HG03280 (cell line): ENCODE measurements at regions not wholly inside any gene's neighbourhood (a gene's known extent, or its start where the extent isn't known, plus 50 kb on each side); places are given as distances from the start of the nearest gene placed in this dataset.

Source experiments
- ATAC-seq: cut with Tn5 transposase; IDR thresholded peaks from one replicate; pipeline ENCODE4 v1.9.1; 2021; ENCODE audit warnings: mild to moderate bottlenecking, moderate library complexity; ENCODE audit not compliant: unreplicated experiment

DNA sequence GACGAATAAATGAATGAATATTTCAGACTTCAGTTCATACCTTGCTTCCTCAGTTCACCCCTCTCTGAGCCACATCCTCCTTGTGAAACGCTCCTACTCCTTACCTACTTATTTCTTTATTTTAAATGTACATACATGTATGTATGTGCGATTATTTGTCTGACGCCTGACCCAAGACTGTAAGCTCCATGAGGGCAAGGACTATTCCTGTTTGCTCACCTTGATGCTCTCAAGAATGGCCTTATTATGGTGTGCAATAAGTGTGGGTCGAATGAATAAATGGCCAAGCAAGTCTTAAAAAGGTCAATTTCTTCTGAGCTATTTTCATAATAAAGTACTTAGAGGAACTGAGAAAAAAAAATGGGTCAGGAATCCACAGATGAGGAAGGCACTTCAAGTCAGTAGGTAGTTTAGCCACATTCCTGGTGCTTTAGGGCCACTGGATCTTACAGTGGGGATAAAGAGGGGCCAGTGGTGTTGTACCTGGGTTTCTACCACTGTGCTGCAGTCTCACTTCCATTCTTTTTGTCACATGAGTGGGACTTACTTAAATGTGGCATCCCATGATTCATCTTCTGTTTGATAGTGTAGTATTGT, 74.7 kb downstream of the SDC1 start:
- ATAC-seq: no peak

GRCh38 chr2:20149703-20150030, 75.3 kb downstream of the SDC1 start:
- ATAC-seq: no peak

DNA sequence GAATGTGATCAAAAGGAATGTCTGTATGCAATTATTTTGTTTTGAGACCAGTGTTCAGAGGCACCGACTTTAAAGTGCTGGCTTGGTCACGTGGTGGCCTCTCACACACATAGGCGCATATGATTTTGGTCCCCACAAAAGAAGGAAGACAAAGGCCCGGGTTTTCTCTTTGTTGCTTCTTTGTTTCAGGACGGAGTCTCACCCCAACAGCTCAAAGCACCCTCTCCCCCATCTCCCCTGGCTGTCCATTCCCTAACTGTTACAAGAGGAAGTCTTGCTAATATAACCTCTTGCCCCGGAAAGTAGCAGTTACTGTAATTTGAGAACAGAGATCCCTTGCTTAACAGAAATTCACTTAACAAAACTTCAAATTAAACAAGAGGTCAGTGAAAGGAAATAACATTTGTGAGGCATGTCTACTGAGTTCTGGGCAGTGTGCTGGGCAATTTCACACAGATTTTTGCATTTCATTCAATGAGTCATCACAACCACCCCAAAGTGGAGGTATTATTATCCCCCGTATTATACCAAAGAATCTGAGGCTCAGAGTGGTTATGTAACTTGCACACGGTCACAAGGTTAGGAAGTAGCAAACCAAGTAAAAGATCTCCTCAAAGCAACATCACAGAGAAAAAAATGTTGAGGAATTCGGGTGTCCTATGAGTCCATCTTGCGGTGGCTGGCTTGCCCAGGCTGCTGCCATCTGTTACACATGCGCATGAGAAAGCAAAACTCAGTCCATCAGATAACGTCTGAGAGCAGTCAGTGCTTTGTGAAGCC, 75.8 kb downstream of the SDC1 start:
- ATAC-seq: no peak

GRCh38 chr2:20148426-20148922, 76.5 kb downstream of the SDC1 start:
- no peak for ATAC-seq

DNA sequence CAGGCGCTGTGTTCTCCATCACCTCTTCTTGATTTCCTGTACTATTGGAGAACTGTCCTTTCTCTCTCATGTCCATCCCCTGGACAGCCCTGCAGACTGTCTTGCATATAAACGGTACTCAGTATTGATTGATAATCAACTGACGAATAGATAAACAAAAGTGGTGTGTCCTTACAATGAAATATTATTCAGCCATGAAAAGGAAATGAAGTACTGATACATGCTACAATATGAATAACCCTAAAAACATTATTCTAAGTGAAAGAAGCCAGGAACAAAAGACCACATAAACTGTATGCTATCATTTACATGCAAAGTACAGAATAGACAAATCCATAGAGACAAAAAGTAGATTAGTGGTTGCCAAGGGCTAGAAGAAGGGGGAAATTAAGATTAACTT, 77.6 kb downstream of the SDC1 start:
- no peak for ATAC-seq

- ATAC-seq: no peak
These were observed 78.5 kb downstream of the SDC1 start for GRCh38 chr2:20146401-20146800.

DNA sequence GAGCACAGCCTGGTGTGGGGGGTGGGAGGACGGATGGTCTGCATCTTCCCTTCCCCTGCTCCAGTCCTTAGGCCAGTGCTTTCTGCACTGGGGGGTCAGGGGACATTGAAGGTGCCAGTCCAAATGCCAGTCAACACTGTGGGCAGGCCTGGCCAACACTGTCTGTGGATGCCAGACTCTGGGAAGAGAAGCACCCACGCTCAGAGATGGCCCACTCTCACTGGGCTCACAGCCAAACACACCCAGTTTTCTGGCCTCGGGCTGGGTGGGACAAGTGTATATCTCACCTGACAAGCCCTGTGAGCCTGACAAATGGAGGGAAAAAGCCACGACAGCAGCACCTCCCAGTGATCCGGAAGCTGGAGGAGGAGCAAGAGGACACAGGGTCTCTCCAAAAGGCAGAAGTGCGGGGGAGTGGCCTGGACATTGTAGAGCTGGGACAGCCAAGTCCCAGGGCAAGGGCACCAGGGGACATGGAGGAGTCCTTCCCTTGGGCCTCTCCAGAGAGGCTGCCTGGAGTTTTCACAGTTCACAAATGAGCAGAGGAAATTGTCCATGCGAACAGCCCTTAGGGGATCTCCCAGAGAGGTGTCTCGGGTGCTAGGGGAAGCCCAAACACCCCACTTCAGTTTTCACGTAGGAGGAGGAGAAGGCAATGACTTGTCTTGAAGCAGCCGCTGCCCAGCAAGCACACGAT, 79.3 kb downstream of the SDC1 start:
- peak; percentile 58 for ATAC-seq

- ATAC-seq: no peak
These were observed 80.1 kb downstream of the SDC1 start for GRCh38 chr2:20144861-20145260.

DNA sequence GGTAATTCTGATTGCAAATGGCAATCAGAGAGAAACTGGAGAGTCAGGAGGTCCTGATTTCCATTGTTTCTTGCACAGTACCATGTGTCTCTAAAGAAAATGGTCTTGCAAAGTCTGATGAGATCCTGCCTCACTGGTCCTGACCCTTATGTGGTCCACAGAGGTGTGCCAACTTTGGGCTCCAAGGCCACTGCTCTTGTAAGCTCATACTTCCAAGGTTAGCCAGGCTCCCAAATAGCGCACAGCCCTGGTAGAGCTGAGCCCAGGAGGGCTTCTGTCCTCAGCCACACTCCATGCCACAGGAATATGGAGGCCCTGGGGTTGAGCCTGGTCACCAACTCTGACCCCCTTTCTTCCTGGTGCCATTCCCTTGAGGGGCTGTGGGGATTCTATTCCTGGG, 80.7 kb downstream of the SDC1 start:
- no peak for ATAC-seq

DNA sequence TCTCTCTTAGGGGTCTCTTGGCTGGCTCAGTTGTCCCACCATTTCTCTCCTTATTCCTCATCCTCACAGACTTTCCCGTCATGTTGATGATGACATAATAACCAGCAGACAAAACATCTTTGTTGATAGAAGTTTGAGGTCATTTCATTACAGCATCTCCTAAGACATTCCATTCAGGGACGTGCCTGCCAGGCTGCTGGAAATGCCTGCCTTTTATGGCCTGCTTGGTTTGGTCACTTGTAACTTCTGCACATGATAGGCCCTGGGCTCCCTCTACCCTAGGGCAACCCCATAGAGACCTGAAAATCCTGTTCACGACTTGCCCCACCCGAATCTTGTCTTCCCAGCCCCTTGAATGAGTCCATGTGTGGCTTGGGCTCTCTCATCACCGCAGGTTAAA, 81.7 kb downstream of the SDC1 start:
- ATAC-seq: no peak

DNA sequence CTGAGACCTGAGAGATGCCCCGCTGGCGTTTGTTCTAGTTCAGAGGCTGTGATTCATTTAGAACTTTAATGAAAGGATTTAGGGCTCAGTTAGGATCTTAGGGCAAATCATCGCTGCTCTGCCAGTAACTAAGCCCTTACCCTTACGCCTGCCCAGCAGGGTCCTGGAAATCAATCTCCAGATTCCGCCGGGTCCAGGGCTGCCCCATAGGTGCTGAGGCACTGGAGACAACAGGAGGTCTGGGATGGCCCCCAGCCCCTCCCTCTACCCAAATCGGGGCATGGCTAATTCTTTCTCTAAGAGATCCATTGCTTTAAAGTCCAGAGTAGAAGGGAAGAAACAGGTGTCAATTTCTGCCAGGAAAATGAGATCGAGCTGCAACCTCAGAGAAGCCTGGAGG, 83.1 kb downstream of the SDC1 start:
- no peak for ATAC-seq

DNA sequence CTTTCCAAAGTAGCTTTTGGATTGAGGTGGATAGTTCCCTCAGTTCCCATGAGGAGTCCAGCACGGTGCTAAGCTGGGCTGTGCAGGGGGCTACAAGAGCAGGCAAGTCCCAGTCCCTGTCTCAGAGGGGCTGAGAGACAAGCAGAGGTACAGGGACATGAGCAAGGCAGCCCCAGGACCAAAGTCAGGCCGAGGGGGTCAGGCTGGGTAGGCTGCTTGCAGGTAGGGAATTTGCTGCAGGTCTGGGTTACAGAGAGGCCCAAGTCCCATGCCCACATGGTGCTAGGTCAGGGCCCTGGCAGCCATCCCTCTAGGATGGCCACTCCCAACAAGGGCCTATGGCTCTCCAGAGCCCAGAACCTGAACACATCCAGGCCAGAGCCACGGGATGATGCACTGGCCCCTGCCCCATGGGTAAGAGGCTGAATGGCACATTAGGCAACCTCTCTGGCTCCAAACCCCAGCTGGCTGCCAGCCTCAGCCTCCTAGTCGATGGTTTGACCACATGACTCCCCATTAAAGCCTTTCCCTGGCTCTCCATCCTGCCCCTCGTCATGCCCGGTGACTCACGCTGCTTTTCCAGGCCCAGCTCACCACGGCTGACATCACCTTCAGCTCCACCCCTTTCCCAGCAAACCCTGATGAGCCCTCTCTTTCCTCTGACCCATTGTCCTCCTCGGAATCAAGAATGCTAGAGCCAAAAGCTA, 83.7 kb downstream of the SDC1 start:
- ATAC-seq: no peak

- ATAC-seq: no peak
These were observed 84.4 kb downstream of the SDC1 start for GRCh38 chr2:20140321-20141055.

DNA sequence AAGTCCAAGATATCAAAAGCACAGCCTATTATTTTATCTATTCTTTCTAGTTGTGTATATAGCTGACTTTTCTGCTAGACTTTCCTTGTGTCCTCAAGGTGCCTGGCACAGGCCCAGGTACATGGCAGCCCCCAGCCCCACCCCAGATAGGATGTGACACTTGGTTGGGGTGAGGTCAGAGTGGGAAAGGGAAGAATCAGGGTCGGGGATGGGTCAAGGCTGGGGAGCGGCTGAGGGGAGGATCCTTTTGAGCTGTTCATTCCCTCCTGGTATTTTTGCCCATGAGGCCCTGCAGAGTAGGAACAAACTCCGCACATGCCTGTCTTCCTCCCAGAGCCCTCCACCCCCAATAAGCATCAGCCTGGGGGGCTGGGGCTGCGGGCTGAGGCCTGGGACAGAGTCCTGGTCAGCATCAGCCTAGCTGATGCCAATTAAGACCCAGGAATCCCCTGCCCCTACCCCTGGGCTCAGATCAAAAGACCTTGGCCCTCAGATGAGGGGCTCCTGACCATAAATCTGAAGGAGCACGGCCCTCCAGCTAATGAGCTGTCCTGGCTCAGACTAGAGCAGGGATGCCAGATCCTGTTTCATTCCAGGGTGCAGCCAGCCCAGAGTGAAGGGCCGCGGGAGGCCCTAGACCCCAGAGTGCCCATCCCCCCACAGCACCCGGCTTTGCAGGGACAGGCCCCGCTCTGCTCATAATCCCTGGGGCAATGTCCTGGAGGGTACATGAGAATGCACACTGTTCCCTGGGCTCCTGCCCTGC, 85.3 kb downstream of the SDC1 start:
- no peak for ATAC-seq

GRCh38 chr2:20138696-20139095, 86.2 kb downstream of the SDC1 start:
- no peak for ATAC-seq

- ATAC-seq: no peak
These were observed 86.5 kb upstream of the LAPTM4A start for GRCh38 chr2:20137884-20138283.

DNA sequence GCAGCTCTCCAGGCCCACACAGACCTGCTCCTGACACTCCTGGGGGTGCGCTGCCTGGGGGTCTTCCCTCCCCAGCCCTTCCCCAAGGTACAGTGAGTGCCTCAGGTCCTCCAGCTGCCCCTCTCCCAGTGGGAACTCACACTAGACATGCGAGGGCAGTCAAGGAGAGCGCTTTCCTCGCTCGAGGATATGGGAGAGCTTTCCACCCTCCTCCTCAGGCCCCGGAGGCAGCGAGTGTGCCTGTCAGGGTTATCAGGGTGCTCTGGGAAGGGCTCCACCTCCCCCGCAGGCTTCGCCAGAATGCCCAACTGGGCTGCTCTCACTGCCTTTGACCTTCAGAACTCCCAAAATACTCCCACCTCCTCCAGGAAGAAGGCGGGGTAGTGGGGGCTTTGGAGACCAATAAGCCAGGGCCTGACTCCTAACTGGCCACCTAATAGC, 85.7 kb upstream of the LAPTM4A start:
- no peak for ATAC-seq

DNA sequence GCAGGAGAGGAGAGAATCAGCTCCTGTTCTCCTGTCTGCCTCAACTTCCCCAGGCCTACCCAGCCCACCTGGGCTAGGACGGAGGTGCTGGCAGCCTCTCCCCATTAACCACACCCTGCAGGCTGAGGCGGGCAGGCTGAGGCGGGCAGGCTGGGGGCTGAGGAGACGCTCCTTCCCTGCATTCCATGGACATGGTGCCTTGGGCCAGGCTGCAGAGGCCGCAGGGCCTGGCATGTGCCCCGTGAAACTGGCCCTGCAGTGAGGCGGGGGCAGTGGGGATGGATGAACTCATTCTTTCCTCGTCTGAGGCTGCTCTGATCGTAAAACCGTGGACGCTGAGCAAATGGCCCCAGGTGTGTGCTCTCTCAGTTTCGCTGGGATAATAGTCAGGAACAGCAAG, 84.7 kb upstream of the LAPTM4A start:
- ATAC-seq: no peak

DNA sequence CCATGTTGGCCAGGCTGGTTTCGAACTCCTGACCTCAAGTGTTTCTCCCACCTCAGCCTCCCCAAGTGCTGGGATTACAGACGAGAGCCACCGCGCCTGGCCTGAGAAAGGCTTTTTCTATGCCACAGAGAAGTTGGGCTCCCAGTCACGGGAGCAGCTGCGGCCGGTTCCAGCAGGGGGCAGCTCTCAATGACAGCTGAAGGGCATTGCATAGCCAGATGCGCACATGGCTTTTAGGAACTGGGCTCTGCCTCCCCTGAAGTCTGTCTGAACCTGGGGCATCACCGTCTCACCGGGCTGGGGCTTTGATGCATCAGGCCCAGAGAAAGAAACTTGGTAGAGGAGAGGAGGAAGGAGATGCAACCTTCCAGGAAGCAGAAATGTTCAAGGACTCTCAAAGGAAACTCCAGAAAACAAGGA, 84.2 kb upstream of the LAPTM4A start:
- peak; percentile 91 for ATAC-seq

GRCh38 chr2:20132990-20133535, 81.6 kb upstream of the LAPTM4A start:
- ATAC-seq: no peak
